ENCODE measurements at regions not wholly inside any gene's neighbourhood (a gene's known extent, or its start where the extent isn't known, plus 50 kb on each side); places are given as distances from the start of the nearest gene placed in this dataset.

- H3K27me3 Mint-ChIP-seq: no peaks in the 10 kb centered on the region
- no peaks in the 10 kb centered on the region for H3K36me3 Mint-ChIP-seq
- Histone ChIP-seq H3K36me3 (ENCODE audit: control insufficient read depth in 2 of 3, insufficient read depth in 3 of 3, low read length in 3 of 3) (no peaks in the 10 kb centered on the region), H3K27ac (ENCODE audit: low read depth, low read length) (no peak overlapping the region), H3K4me3 (ENCODE audit: low read length) (no peak overlapping the region), H3K27me3 (ENCODE audit: control insufficient read depth in 2 of 2, insufficient read depth in 2 of 2, low read length in 2 of 2) (no peaks in the 10 kb centered on the region), H3K4me1 (ENCODE audit: control insufficient read depth in 2 of 2, insufficient read depth in 2 of 2, low read length in 2 of 2) (no peaks in the 10 kb centered on the region), H3K9me3 (ENCODE audit: control insufficient read depth in 2 of 3, low read length in 3 of 3) (no peaks in the 10 kb centered on the region)
- no peak overlapping the region for H3K4me3 Mint-ChIP-seq
- intact Hi-C loops (cut with micrococcal nuclease): no loop called here
- H3K27ac Mint-ChIP-seq: no peak overlapping the region
- POLR2A ChIA-PET: no interaction called here
- H3K9me3 Mint-ChIP-seq: peaks cover 0 to 3% (median 0%) of the 10 kb centered on the region in 11 donors
- CTCF ChIA-PET: no interaction called here
- DNase-seq (no peak), ATAC-seq (no peak)
- H3K4me1 Mint-ChIP-seq: no peaks in the 10 kb centered on the region
These were observed 453.5 kb downstream of the SOX2 start for GRCh38 chr3:182165234-182165633.

DNA sequence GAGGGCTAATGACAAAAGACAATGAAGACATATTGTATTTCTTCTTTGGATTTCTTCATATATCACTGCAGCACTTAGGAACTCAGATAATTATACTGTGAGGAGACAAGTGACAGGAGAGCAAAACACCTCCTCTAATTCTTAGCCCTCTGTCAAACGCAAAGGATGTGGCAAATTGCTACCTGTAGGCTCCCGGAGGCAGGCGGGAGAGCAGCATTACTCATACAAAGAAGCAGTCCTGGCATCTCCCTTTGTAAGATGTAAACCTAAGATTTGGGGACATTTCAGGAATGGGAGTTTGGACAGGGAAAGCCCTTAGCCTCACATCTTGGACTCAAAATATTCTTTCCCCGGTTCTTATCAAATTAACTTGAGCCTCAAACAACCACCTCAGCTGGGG, 460.8 kb downstream of the SOX2 start:
- intact Hi-C loops (cut with micrococcal nuclease): no loop called here
- no peak overlapping the region for H3K27ac ChIP-seq (ENCODE audit: low read depth, low read length)
- no peaks in the 10 kb centered on the region for H3K9me3 ChIP-seq (ENCODE audit: control insufficient read depth in 2 of 3, low read length in 3 of 3)
- ChIA-PET CTCF (no interaction called here), POLR2A (no interaction called here)
- Mint-ChIP-seq H3K4me1 (no peaks in the 10 kb centered on the region), H3K9me3 (peaks cover 0 to 4% (median 0%) of the 10 kb centered on the region in 11 donors), H3K4me3 (no peak overlapping the region), H3K27me3 (peaks cover 0 to 9% (median 0%) of the 10 kb centered on the region in 5 donors), H3K27ac (no peak overlapping the region), H3K36me3 (no peaks in the 10 kb centered on the region)
- ATAC-seq (no peak), DNase-seq (no peak)
- H3K4me3 ChIP-seq (ENCODE audit: low read length): no peak overlapping the region
- H3K4me1 ChIP-seq (ENCODE audit: control insufficient read depth in 2 of 2, insufficient read depth in 2 of 2, low read length in 2 of 2): no peaks in the 10 kb centered on the region
- no peaks in the 10 kb centered on the region for H3K36me3 ChIP-seq (ENCODE audit: control insufficient read depth in 2 of 3, insufficient read depth in 3 of 3, low read length in 3 of 3)
- no peaks in the 10 kb centered on the region for H3K27me3 ChIP-seq (ENCODE audit: control insufficient read depth in 2 of 2, insufficient read depth in 2 of 2, low read length in 2 of 2)

GRCh38 chr3:182178488-182179200, 466.9 kb downstream of the SOX2 start:
- ATAC-seq (no peak), DNase-seq (no peak)
- H3K9me3 Mint-ChIP-seq: peaks cover 0 to 13% (median 0%) of the 10 kb centered on the region in 11 donors
- intact Hi-C loops (cut with micrococcal nuclease): no loop called here
- Histone ChIP-seq H3K27me3 (ENCODE audit: control insufficient read depth in 2 of 2, insufficient read depth in 2 of 2, low read length in 2 of 2) (no peaks in the 10 kb centered on the region), H3K27ac (ENCODE audit: low read depth, low read length) (no peak overlapping the region), H3K4me1 (ENCODE audit: control insufficient read depth in 2 of 2, insufficient read depth in 2 of 2, low read length in 2 of 2) (no peaks in the 10 kb centered on the region), H3K9me3 (ENCODE audit: control insufficient read depth in 2 of 3, low read length in 3 of 3) (no peaks in the 10 kb centered on the region), H3K4me3 (ENCODE audit: low read length) (no peak overlapping the region), H3K36me3 (ENCODE audit: control insufficient read depth in 2 of 3, insufficient read depth in 3 of 3, low read length in 3 of 3) (no peaks in the 10 kb centered on the region)
- ChIA-PET POLR2A (no interaction called here), CTCF (no interaction called here)
- H3K4me1 Mint-ChIP-seq: no peaks in the 10 kb centered on the region
- H3K27ac Mint-ChIP-seq: no peak overlapping the region
- no peaks in the 10 kb centered on the region for H3K36me3 Mint-ChIP-seq
- H3K4me3 Mint-ChIP-seq: no peak overlapping the region
- peaks cover 0 to 5% (median 0%) of the 10 kb centered on the region in 5 donors for H3K27me3 Mint-ChIP-seq

GRCh38 chr3:182179631-182180030, 467.9 kb downstream of the SOX2 start:
- Mint-ChIP-seq H3K27me3 (peaks cover 0 to 3% (median 0%) of the 10 kb centered on the region in 5 donors), H3K4me1 (no peaks in the 10 kb centered on the region), H3K27ac (no peak overlapping the region), H3K9me3 (peaks cover 0 to 14% (median 0%) of the 10 kb centered on the region in 11 donors), H3K36me3 (no peaks in the 10 kb centered on the region), H3K4me3 (no peak overlapping the region)
- DNase-seq (no peak), ATAC-seq (no peak)
- CTCF ChIA-PET: no interaction called here
- intact Hi-C loops (cut with micrococcal nuclease): no loop called here
- no peaks in the 10 kb centered on the region for H3K27me3 ChIP-seq (ENCODE audit: control insufficient read depth in 2 of 2, insufficient read depth in 2 of 2, low read length in 2 of 2)
- no peak overlapping the region for H3K4me3 ChIP-seq (ENCODE audit: low read length)
- H3K4me1 ChIP-seq (ENCODE audit: control insufficient read depth in 2 of 2, insufficient read depth in 2 of 2, low read length in 2 of 2): no peaks in the 10 kb centered on the region
- no peaks in the 10 kb centered on the region for H3K9me3 ChIP-seq (ENCODE audit: control insufficient read depth in 2 of 3, low read length in 3 of 3)
- POLR2A ChIA-PET: no interaction called here
- no peaks in the 10 kb centered on the region for H3K36me3 ChIP-seq (ENCODE audit: control insufficient read depth in 2 of 3, insufficient read depth in 3 of 3, low read length in 3 of 3)
- H3K27ac ChIP-seq (ENCODE audit: low read depth, low read length): no peak overlapping the region

DNA sequence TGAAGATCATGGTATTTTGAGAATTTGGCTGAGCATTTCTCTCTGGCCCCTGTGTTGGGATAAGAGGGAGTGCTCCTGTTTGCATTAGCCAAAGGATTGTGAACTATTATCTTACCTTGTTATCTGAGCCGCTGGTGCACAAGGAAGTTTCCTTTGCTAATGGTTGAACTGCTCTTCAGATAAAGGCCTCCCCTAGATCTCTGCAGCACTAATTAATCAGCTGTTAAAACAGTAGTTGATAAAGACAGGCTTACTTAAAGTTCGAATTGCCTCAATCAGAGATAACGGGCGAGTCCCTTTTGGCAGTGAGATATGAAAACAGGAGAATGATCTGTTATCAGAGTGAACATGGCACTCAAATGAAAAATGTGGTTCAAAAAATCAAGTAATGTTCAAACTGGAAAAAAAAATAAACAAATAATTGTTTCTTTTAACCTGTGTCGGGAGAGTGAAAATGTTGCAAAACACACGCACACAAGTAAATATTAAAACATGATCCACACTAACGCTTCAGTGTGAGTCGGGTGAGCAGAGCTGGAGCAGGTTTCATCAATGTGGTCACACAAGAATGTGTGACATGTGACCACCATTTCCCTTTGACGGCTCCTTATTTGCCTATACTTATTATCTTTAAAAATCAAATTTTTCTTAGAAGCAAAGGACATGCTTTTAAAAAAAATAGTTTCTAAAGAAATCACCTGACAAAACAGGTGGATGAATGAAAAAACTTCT, 469.1 kb downstream of the SOX2 start:
- Histone ChIP-seq H3K9me3 (ENCODE audit: control insufficient read depth in 2 of 3, low read length in 3 of 3) (no peaks in the 10 kb centered on the region), H3K27me3 (ENCODE audit: control insufficient read depth in 2 of 2, insufficient read depth in 2 of 2, low read length in 2 of 2) (no peaks in the 10 kb centered on the region), H3K4me3 (ENCODE audit: low read length) (no peak overlapping the region), H3K27ac (ENCODE audit: low read depth, low read length) (no peak overlapping the region), H3K4me1 (ENCODE audit: control insufficient read depth in 2 of 2, insufficient read depth in 2 of 2, low read length in 2 of 2) (no peaks in the 10 kb centered on the region), H3K36me3 (ENCODE audit: control insufficient read depth in 2 of 3, insufficient read depth in 3 of 3, low read length in 3 of 3) (no peaks in the 10 kb centered on the region)
- peaks cover 0 to 12% (median 0%) of the 10 kb centered on the region in 11 donors for H3K9me3 Mint-ChIP-seq
- H3K27me3 Mint-ChIP-seq: no peaks in the 10 kb centered on the region
- ChIA-PET CTCF (interaction anchor here (0.7 kb wide), 1 partner anchor 10 kb away, joined by 3 read pairs; no protein-coding TSS in a partner anchor), POLR2A (no interaction called here)
- no peaks in the 10 kb centered on the region for H3K4me1 Mint-ChIP-seq
- intact Hi-C loops (cut with micrococcal nuclease): no loop called here
- H3K27ac Mint-ChIP-seq: no peak overlapping the region
- ATAC-seq (no peak), DNase-seq (no peak)
- no peaks in the 10 kb centered on the region for H3K36me3 Mint-ChIP-seq
- no peak overlapping the region for H3K4me3 Mint-ChIP-seq

GRCh38 chr3:182182531-182182968, 470.8 kb downstream of the SOX2 start:
- DNase-seq (no peak), ATAC-seq (no peak)
- intact Hi-C loops (cut with micrococcal nuclease): no loop called here
- no peaks in the 10 kb centered on the region for H3K36me3 ChIP-seq (ENCODE audit: control insufficient read depth in 2 of 3, insufficient read depth in 3 of 3, low read length in 3 of 3)
- Mint-ChIP-seq H3K4me1 (no peaks in the 10 kb centered on the region), H3K36me3 (no peaks in the 10 kb centered on the region), H3K27ac (no peak overlapping the region), H3K27me3 (no peaks in the 10 kb centered on the region), H3K9me3 (peaks cover 0 to 12% (median 0%) of the 10 kb centered on the region in 11 donors), H3K4me3 (no peak overlapping the region)
- POLR2A ChIA-PET: no interaction called here
- no peaks in the 10 kb centered on the region for H3K4me1 ChIP-seq (ENCODE audit: control insufficient read depth in 2 of 2, insufficient read depth in 2 of 2, low read length in 2 of 2)
- no peaks in the 10 kb centered on the region for H3K9me3 ChIP-seq (ENCODE audit: control insufficient read depth in 2 of 3, low read length in 3 of 3)
- no peaks in the 10 kb centered on the region for H3K27me3 ChIP-seq (ENCODE audit: control insufficient read depth in 2 of 2, insufficient read depth in 2 of 2, low read length in 2 of 2)
- CTCF ChIA-PET: no interaction called here
- H3K4me3 ChIP-seq (ENCODE audit: low read length): no peak overlapping the region
- H3K27ac ChIP-seq (ENCODE audit: low read depth, low read length): no peak overlapping the region

Data from naive thymus-derived CD4-positive, alpha-beta T cell (primary cell).